ENCODE measurements at regions not wholly inside any gene's neighbourhood (a gene's known extent, or its start where the extent isn't known, plus 50 kb on each side); places are given as distances from the start of the nearest gene placed in this dataset.

DNA sequence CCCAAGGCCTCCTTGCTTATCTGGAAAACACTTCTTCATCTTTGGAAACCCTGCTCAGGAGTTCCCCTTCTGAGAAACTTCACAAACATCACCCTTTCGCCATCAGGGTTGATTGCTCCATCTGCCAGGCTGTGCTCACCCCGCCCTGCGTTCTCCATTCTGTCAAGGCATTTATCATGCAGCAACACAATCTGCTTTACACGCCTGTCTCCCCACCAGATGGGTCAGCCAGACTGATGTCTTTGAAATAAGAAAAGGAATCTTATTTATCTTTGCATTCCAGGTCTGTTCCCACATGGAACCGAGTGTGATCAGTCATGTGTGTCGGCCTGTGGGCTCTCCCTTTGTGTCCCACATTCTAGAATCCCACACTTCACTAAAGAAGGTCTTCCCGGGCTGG, 110.0 kb upstream of the ARL4C start:
- no peak overlapping the region for H3K27ac ChIP-seq
- no peaks in the 10 kb centered on the region for H3K4me1 ChIP-seq
- no peaks in the 10 kb centered on the region for H3K36me3 ChIP-seq
- WGBS (ENCODE audit: insufficient coverage, low coverage, low lambda C conversion rate, missing lambda C conversion rate), result 74% methylated on average over 6 of the region's 7 CpGs
- H3K4me3 ChIP-seq, result no peak overlapping the region
- intact Hi-C loops (cut with DNase I), result no loop called here
- no peaks in the 10 kb centered on the region for H3K27me3 ChIP-seq
- TF ChIP-seq, protein P1, sequence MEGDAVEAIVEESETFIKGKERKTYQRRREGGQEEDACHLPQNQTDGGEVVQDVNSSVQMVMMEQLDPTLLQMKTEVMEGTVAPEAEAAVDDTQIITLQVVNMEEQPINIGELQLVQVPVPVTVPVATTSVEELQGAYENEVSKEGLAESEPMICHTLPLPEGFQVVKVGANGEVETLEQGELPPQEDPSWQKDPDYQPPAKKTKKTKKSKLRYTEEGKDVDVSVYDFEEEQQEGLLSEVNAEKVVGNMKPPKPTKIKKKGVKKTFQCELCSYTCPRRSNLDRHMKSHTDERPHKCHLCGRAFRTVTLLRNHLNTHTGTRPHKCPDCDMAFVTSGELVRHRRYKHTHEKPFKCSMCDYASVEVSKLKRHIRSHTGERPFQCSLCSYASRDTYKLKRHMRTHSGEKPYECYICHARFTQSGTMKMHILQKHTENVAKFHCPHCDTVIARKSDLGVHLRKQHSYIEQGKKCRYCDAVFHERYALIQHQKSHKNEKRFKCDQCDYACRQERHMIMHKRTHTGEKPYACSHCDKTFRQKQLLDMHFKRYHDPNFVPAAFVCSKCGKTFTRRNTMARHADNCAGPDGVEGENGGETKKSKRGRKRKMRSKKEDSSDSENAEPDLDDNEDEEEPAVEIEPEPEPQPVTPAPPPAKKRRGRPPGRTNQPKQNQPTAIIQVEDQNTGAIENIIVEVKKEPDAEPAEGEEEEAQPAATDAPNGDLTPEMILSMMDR (IDR thresholded peaks at IDR 0.05), result no peak
- no peak for TF ChIP-seq POLR2A (IDR thresholded peaks at IDR 0.05)
- no peak for DNase-seq
- ATAC-seq, result no peak
- no peaks in the 10 kb centered on the region for H3K9me3 ChIP-seq

DNA sequence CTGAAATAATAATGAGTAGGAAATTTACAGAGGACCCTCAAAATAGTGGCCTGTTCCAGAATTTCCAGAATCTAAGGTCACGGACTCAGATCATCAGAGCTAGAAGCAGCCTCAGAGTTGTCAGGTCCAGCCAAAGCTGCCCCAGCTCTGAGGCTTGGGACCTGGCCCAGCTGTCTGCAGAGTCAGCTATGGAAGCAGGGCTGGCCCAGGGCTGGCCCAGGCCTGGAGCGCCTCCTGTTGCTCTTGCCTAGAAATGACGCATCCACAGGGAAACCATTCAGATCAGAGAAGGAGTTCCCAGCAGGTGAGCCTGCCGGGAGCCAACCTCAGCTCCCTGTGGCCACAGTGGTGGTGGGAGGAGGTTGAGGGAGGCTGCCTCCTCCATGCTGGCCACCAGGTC, 106.7 kb upstream of the ARL4C start:
- intact Hi-C loops (cut with DNase I), result no loop called here
- Histone ChIP-seq H3K36me3 (no peaks in the 10 kb centered on the region), H3K27ac (no peak overlapping the region), H3K4me3 (no peak overlapping the region), H3K27me3 (no peaks in the 10 kb centered on the region), H3K4me1 (no peaks in the 10 kb centered on the region), H3K9me3 (no peaks in the 10 kb centered on the region)
- TF ChIP-seq, protein P1 (IDR thresholded peaks at IDR 0.05), result no peak
- no peak for TF ChIP-seq POLR2A (IDR thresholded peaks at IDR 0.05)
- DNase-seq (no peak), ATAC-seq (no peak)
- WGBS (ENCODE audit: insufficient coverage, low coverage, low lambda C conversion rate, missing lambda C conversion rate), result 100% methylated on average over 1 of the region's 4 CpGs

DNA sequence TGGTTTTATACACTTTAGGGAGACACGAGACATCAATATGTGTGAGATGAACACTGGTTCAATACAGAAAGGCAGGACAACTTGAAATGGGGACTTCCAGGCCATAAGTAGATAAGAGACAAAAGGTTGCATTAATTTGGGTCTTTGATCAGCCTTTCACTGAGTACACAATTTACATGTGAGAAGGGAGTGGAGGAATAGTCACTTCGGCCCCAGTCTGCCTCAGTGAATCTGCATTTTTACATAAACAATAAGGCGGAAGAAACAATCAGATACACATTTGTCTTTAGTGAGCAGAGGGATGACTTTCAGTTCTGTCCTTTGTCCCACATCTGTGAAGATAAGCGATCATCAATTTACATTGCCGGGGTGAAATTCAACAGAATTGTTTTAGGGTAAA, 104.3 kb upstream of the ARL4C start:
- Histone ChIP-seq H3K4me3 (no peak overlapping the region), H3K27ac (no peak overlapping the region), H3K27me3 (no peaks in the 10 kb centered on the region), H3K4me1 (no peaks in the 10 kb centered on the region), H3K9me3 (no peaks in the 10 kb centered on the region), H3K36me3 (no peaks in the 10 kb centered on the region)
- no peak for TF ChIP-seq POLR2A (IDR thresholded peaks at IDR 0.05)
- TF ChIP-seq, protein P1 (IDR thresholded peaks at IDR 0.05), result no peak
- 69% methylated on average over 5 of the region's 5 CpGs for WGBS (ENCODE audit: insufficient coverage, low coverage, low lambda C conversion rate, missing lambda C conversion rate)
- DNase-seq (no peak), ATAC-seq (no peak)
- intact Hi-C loops (cut with DNase I), result no loop called here

DNA sequence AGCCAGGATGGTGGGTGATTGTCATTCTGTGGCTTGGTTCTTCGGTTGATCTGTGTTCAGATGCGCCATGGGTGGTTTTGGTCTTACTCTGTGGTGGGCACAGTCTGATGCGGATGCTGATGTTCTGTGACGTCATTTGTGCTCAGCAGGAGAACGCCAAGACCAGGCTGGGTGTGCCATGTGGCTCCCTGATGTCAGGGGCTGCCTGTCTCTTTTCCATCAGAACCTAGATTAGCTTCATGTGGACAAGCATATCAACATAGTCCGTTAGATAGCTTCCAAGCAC, 100.6 kb upstream of the ARL4C start:
- Histone ChIP-seq H3K36me3 (no peaks in the 10 kb centered on the region), H3K27ac (no peak overlapping the region), H3K27me3 (no peaks in the 10 kb centered on the region), H3K4me1 (no peaks in the 10 kb centered on the region), H3K9me3 (no peaks in the 10 kb centered on the region), H3K4me3 (no peak overlapping the region)
- intact Hi-C loops (cut with DNase I), result no loop called here
- no peak for TF ChIP-seq POLR2A (IDR thresholded peaks at IDR 0.05)
- TF ChIP-seq, protein P1 (IDR thresholded peaks at IDR 0.05), result no peak
- ATAC-seq, result no peak
- WGBS (ENCODE audit: insufficient coverage, low coverage, low lambda C conversion rate, missing lambda C conversion rate), result 89% methylated on average over 3 of the region's 6 CpGs
- DNase-seq, result no peak
